HG03520 (cell line): ENCODE measurements at regions not wholly inside any gene's neighbourhood (a gene's known extent, or its start where the extent isn't known, plus 50 kb on each side); places are given as distances from the start of the nearest gene placed in this dataset.
"Not testable (repeated sequence)": the region's sequence is repeated elsewhere in the genome, so short reads cannot be mapped to it uniquely, and the experiment has no call there.

Source experiments
- ATAC-seq: cut with Tn5 transposase; IDR thresholded peaks from one replicate; pipeline ENCODE4 v1.9.1; 2021; ENCODE audit warnings: mild to moderate bottlenecking, moderate library complexity; ENCODE audit not compliant: unreplicated experiment

- no peak for ATAC-seq
Measured at GRCh38 chr6:113701552-113702254, 155.4 kb upstream of the MARCKS start.

GRCh38 chr6:113707194-113707593, 150.0 kb upstream of the MARCKS start:
- ATAC-seq: no peak

GRCh38 chr6:113709936-113710509, 147.1 kb upstream of the MARCKS start:
- ATAC-seq: no peak

- ATAC-seq: no peak
Measured at GRCh38 chr6:113713665-113714064, 143.5 kb upstream of the MARCKS start.

- no peak for ATAC-seq
Measured at GRCh38 chr6:113718588-113718987, 138.6 kb upstream of the MARCKS start.

- ATAC-seq: no peak
Measured at GRCh38 chr6:113719064-113719463, 138.1 kb upstream of the MARCKS start.

- no peak for ATAC-seq
Measured at GRCh38 chr6:113719545-113719944, 137.6 kb upstream of the MARCKS start.

- ATAC-seq: no peak
Measured at GRCh38 chr6:113723182-113723581, 134.0 kb upstream of the MARCKS start.

GRCh38 chr6:113724927-113725326, 132.2 kb upstream of the MARCKS start:
- not testable (repeated sequence) for ATAC-seq

- ATAC-seq: no peak
Measured at GRCh38 chr6:113731541-113731940, 125.6 kb upstream of the MARCKS start.

- ATAC-seq: no peak
Measured at GRCh38 chr6:113732384-113732966, 124.7 kb upstream of the MARCKS start.

- ATAC-seq: no peak
Measured at GRCh38 chr6:113733381-113733780, 123.8 kb upstream of the MARCKS start.

GRCh38 chr6:113734982-113735381, 122.2 kb upstream of the MARCKS start:
- no peak for ATAC-seq

GRCh38 chr6:113735491-113735890, 121.7 kb upstream of the MARCKS start:
- no peak for ATAC-seq

GRCh38 chr6:113736978-113737377, 120.2 kb upstream of the MARCKS start:
- ATAC-seq: no peak

GRCh38 chr6:113739041-113739655, 118.0 kb upstream of the MARCKS start:
- no peak for ATAC-seq

GRCh38 chr6:113741651-113742050, 115.5 kb upstream of the MARCKS start:
- no peak for ATAC-seq

GRCh38 chr6:113742342-113742741, 114.8 kb upstream of the MARCKS start:
- ATAC-seq: no peak

- ATAC-seq: no peak
Measured at GRCh38 chr6:113744861-113745260, 112.3 kb upstream of the MARCKS start.

- ATAC-seq: no peak
Measured at GRCh38 chr6:113750151-113750855, 106.8 kb upstream of the MARCKS start.

GRCh38 chr6:113754291-113754690, 102.9 kb upstream of the MARCKS start:
- ATAC-seq: no peak
